GM23338 (cell line): ENCODE measurements at regions not wholly inside any gene's neighbourhood (a gene's known extent, or its start where the extent isn't known, plus 50 kb on each side); places are given as distances from the start of the nearest gene placed in this dataset.

ENCODE experiments used
- ATAC-seq: fragments of 200-7000 bp; cut with Tn5 transposase; 3 replicates; pipeline ENCODE4 v1.9.1; 2020
- DNase-seq: peaks from one replicate; pipeline ENCODE4 v3.0.0-alpha.2; 2015; ENCODE audit warnings: low spot score
- H2AFZ ChIP-seq: fragments of 200-600 bp; sonication (generic); 2 replicates; pipeline ENCODE4 v1.8.0; 2016; ENCODE audit warnings: antibody characterized with exemption, mild to moderate bottlenecking, moderate library complexity
- H3F3A ChIP-seq: fragments of 200-600 bp; sonication (generic); replicated peaks from 2 replicates; pipeline ENCODE4 v1.8.0; 2017; ENCODE audit warnings: antibody characterized with exemption, mixed run types, low read depth
- H3K27ac ChIP-seq: fragments of 200-600 bp; sonication (generic); 2 replicates; pipeline ENCODE4 v1.6.1; 2016; ENCODE audit warnings: low read depth
- H3K27me3 ChIP-seq: fragments of 200-600 bp; sonication (generic); 2 replicates; pipeline ENCODE4 v1.8.0; 2016; ENCODE audit warnings: mild to moderate bottlenecking, mixed run types, moderate library complexity; ENCODE audit not compliant: insufficient read depth
- H3K36me3 ChIP-seq: fragments of 200-600 bp; sonication (generic); 2 replicates; pipeline ENCODE4 v1.8.0; 2016; ENCODE audit warnings: mild to moderate bottlenecking; ENCODE audit not compliant: insufficient read depth
- H3K4me1 ChIP-seq: fragments of 200-600 bp; sonication (generic); 2 replicates; pipeline ENCODE4 v1.8.0; 2016; ENCODE audit warnings: mild to moderate bottlenecking, moderate library complexity; ENCODE audit not compliant: insufficient read depth
- H3K4me2 ChIP-seq: fragments of 200-600 bp; sonication (generic); 2 replicates; pipeline ENCODE4 v1.7.1; 2017; ENCODE audit warnings: mixed run types
- H3K4me3 ChIP-seq: fragments of 200-600 bp; sonication (generic); 2 replicates; pipeline ENCODE4 v1.6.1; 2016; ENCODE audit warnings: mixed run types
- H3K79me2 ChIP-seq: fragments of 200-600 bp; sonication (generic); replicated peaks from 2 replicates; pipeline ENCODE4 v1.8.0; 2017; ENCODE audit warnings: mild to moderate bottlenecking; ENCODE audit not compliant: insufficient read depth
- H3K9me2 ChIP-seq: fragments of 200-600 bp; sonication (generic); 2 replicates; pipeline ENCODE4 v1.8.0; 2017; ENCODE audit not compliant: insufficient read depth
- H4K20me1 ChIP-seq: fragments of 200-600 bp; sonication (generic); replicated peaks from 2 replicates; pipeline ENCODE4 v1.8.0; 2017; ENCODE audit warnings: mild to moderate bottlenecking; ENCODE audit not compliant: insufficient read depth
- H3K27ac Mint-ChIP-seq: 2 replicates; pipeline ENCODE4 v1.8.0; 2020; ENCODE audit warnings: inconsistent platforms, mild to moderate bottlenecking, moderate library complexity, mixed read lengths
- H3K27me3 Mint-ChIP-seq: 3 replicates; pipeline ENCODE4 v1.8.0; 2022; ENCODE audit warnings: low read depth, mild to moderate bottlenecking, moderate library complexity, mixed read lengths, inconsistent platforms; ENCODE audit not compliant: insufficient read depth, poor library complexity
- H3K36me3 Mint-ChIP-seq: 3 replicates; pipeline ENCODE4 v1.8.0; 2021; ENCODE audit warnings: low read depth, mild to moderate bottlenecking, inconsistent platforms, moderate library complexity, mixed read lengths
- H3K4me1 Mint-ChIP-seq: 3 replicates; pipeline ENCODE4 v1.8.0; 2020; ENCODE audit warnings: mild to moderate bottlenecking, inconsistent platforms, mixed read lengths
- H3K4me3 Mint-ChIP-seq: 3 replicates; pipeline ENCODE4 v1.8.0; 2021; ENCODE audit warnings: moderate library complexity, mild to moderate bottlenecking, inconsistent platforms, mixed read lengths
- H3K9me3 Mint-ChIP-seq: 3 replicates; pipeline ENCODE4 v1.8.0; 2020; ENCODE audit warnings: moderate library complexity, mild to moderate bottlenecking, inconsistent platforms, mixed read lengths
- CREB1 ChIP-seq: fragments of 250-450 bp; sonication (Bioruptor Pico); IDR thresholded peaks from 2 replicates; pipeline ENCODE4 v1.5.0; 2020; ENCODE audit warnings: low read depth, mild to moderate bottlenecking, moderate library complexity
- EZH2 ChIP-seq: fragments of 200-600 bp; sonication (generic); IDR thresholded peaks from one replicate; pipeline ENCODE4 v1.8.0; 2017; ENCODE audit warnings: antibody characterized with exemption, mild to moderate bottlenecking, low read depth; ENCODE audit not compliant: unreplicated experiment
- JUNB ChIP-seq: IDR thresholded peaks from one replicate; pipeline ENCODE4 v1.6.1; 2016; ENCODE audit warnings: antibody characterized with exemption; ENCODE audit not compliant: unreplicated experiment
- POLR2AphosphoS5 ChIP-seq: IDR thresholded peaks from 2 replicates; pipeline ENCODE4 v1.6.1; 2016; ENCODE audit warnings: antibody characterized with exemption, low read depth
- ZNF114 ChIP-seq: fragments of 250-450 bp; sonication (Bioruptor Pico); IDR thresholded peaks from 2 replicates; pipeline ENCODE4 v1.5.0; 2020; ENCODE audit warnings: mild to moderate bottlenecking, moderate library complexity
- ZNF331 ChIP-seq: fragments of 250-450 bp; sonication (Bioruptor Pico); IDR thresholded peaks from 2 replicates; pipeline ENCODE4 v1.5.0; 2020; ENCODE audit warnings: low read depth, mild to moderate bottlenecking, moderate library complexity
- TF ChIP-seq, protein P1 (sequence below): fragments of 250-450 bp; sonication (Bioruptor Pico); IDR thresholded peaks from 2 replicates; pipeline ENCODE4 v1.5.0; 2020; ENCODE audit warnings: mild to moderate bottlenecking, moderate library complexity
- TF ChIP-seq, protein P2 (sequence below), 2 experiments: fragments of 200-600 bp in 1 of 2; sonication (generic) in 1 of 2; conservative IDR thresholded peaks; 2 replicates each; pipeline versions ENCODE4 v1.5.1 to v1.6.1; 2016 to 2017; ENCODE audit warnings: antibody characterized with exemption in 2 of 2, low read depth in 2 of 2, mild to moderate bottlenecking in 2 of 2, moderate library complexity in 1 of 2
- TF ChIP-seq, protein P3 (sequence below): IDR thresholded peaks from one replicate; pipeline ENCODE4 v1.6.1; 2018; ENCODE audit warnings: antibody characterized with exemption; ENCODE audit not compliant: unreplicated experiment

DNA sequence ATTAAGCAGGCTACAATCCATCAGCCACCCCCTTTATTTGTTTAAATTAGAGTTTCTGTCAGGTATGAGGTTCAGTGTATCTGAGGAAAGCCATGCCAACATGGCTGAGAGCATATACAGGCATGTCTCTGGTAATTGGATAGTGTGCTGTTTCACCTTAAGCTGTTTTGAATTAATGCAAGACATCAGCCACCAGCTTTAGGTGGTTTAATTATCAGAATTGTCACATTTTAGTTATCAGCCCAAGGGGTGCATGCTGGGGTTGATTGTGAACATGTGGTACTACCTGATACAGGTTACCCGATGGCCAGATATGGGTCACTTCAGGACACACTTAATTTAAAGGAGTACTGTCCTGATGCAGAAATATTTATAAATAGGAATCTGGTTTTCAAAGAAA, 353.2 kb upstream of the TENM3 start:
- DNase-seq (no peak), ATAC-seq (no peak)
- 0 out of 2 replicates have a peak, but pooled peaks cover 6% of the 10 kb centered on the region for H3K9me2 ChIP-seq
- no peak overlapping the region for H2AFZ ChIP-seq
- no peaks in the 10 kb centered on the region for H4K20me1 ChIP-seq
- peaks cover 3% of the 10 kb centered on the region; the same call in 2 of the 3 replicates for H3K9me3 Mint-ChIP-seq
- TF ChIP-seq EZH2: no peak
- H3K27ac ChIP-seq: no peak overlapping the region
- no peak overlapping the region for H3K4me3 Mint-ChIP-seq
- H3K79me2 ChIP-seq: no peaks in the 10 kb centered on the region
- H3K4me1 ChIP-seq: no peaks in the 10 kb centered on the region
- no peak overlapping the region for H3K27ac Mint-ChIP-seq
- no peak overlapping the region for H3K4me3 ChIP-seq
- H3K27me3 Mint-ChIP-seq: peaks cover 2% of the 10 kb centered on the region
- no peak overlapping the region for H3K4me2 ChIP-seq
- no peaks in the 10 kb centered on the region for H3K36me3 ChIP-seq
- no peaks in the 10 kb centered on the region for H3K27me3 ChIP-seq
- no peaks in the 10 kb centered on the region for H3K36me3 Mint-ChIP-seq
- no peaks in the 10 kb centered on the region for H3K4me1 Mint-ChIP-seq
- H3F3A ChIP-seq: no peaks in the 10 kb centered on the region

DNA sequence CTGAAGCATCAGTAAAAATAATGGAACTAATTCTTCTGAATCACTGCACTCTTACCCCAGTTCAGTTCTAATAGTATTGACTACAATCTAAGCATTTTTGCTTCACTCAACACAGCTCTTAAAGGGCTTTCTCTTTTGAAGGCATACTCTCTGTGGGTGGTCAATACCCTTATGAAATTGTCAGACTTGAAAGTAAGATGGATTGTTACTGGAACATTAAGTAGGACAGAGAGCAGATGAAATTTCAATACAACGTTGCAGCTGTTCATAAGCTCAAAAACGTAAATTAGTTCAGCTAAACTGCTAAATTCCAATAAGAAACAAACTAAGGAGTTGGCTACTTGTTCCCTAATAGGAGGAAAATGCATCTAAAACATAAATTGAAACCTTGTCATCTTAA, 352.3 kb upstream of the TENM3 start:
- H3K27ac Mint-ChIP-seq: no peak overlapping the region
- Histone ChIP-seq H3K79me2 (no peaks in the 10 kb centered on the region), H3K36me3 (no peaks in the 10 kb centered on the region), H3K27ac (no peak overlapping the region), H3K27me3 (no peaks in the 10 kb centered on the region), H4K20me1 (no peaks in the 10 kb centered on the region), H2AFZ (no peak overlapping the region), H3K9me2 (0 out of 2 replicates have a peak, but pooled peaks cover 6% of the 10 kb centered on the region), H3F3A (no peaks in the 10 kb centered on the region), H3K4me2 (no peak overlapping the region), H3K4me3 (no peak overlapping the region), H3K4me1 (no peaks in the 10 kb centered on the region)
- H3K9me3 Mint-ChIP-seq: peaks cover 3% of the 10 kb centered on the region; the same call in 2 of the 3 replicates
- no peaks in the 10 kb centered on the region for H3K36me3 Mint-ChIP-seq
- no peak overlapping the region for H3K4me3 Mint-ChIP-seq
- TF ChIP-seq, protein P1, sequence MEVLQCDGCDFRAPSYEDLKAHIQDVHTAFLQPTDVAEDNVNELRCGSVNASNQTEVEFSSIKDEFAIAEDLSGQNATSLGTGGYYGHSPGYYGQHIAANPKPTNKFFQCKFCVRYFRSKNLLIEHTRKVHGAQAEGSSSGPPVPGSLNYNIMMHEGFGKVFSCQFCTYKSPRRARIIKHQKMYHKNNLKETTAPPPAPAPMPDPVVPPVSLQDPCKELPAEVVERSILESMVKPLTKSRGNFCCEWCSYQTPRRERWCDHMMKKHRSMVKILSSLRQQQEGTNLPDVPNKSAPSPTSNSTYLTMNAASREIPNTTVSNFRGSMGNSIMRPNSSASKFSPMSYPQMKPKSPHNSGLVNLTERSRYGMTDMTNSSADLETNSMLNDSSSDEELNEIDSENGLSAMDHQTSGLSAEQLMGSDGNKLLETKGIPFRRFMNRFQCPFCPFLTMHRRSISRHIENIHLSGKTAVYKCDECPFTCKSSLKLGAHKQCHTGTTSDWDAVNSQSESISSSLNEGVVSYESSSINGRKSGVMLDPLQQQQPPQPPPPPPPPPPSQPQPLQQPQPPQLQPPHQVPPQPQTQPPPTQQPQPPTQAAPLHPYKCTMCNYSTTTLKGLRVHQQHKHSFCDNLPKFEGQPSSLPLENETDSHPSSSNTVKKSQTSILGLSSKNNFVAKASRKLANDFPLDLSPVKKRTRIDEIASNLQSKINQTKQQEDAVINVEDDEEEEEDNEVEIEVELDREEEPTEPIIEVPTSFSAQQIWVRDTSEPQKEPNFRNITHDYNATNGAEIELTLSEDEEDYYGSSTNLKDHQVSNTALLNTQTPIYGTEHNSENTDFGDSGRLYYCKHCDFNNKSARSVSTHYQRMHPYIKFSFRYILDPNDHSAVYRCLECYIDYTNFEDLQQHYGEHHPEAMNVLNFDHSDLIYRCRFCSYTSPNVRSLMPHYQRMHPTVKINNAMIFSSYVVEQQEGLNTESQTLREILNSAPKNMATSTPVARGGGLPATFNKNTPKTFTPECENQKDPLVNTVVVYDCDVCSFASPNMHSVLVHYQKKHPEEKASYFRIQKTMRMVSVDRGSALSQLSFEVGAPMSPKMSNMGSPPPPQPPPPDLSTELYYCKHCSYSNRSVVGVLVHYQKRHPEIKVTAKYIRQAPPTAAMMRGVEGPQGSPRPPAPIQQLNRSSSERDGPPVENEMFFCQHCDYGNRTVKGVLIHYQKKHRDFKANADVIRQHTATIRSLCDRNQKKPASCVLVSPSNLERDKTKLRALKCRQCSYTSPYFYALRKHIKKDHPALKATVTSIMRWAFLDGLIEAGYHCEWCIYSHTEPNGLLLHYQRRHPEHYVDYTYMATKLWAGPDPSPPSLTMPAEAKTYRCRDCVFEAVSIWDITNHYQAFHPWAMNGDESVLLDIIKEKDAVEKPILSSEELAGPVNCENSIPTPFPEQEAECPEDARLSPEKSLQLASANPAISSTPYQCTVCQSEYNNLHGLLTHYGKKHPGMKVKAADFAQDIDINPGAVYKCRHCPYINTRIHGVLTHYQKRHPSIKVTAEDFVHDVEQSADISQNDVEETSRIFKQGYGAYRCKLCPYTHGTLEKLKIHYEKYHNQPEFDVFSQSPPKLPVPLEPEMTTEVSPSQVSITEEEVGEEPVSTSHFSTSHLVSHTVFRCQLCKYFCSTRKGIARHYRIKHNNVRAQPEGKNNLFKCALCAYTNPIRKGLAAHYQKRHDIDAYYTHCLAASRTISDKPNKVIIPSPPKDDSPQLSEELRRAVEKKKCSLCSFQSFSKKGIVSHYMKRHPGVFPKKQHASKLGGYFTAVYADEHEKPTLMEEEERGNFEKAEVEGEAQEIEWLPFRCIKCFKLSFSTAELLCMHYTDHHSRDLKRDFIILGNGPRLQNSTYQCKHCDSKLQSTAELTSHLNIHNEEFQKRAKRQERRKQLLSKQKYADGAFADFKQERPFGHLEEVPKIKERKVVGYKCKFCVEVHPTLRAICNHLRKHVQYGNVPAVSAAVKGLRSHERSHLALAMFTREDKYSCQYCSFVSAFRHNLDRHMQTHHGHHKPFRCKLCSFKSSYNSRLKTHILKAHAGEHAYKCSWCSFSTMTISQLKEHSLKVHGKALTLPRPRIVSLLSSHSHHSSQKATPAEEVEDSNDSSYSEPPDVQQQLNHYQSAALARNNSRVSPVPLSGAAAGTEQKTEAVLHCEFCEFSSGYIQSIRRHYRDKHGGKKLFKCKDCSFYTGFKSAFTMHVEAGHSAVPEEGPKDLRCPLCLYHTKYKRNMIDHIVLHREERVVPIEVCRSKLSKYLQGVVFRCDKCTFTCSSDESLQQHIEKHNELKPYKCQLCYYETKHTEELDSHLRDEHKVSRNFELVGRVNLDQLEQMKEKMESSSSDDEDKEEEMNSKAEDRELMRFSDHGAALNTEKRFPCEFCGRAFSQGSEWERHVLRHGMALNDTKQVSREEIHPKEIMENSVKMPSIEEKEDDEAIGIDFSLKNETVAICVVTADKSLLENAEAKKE: no peak
- TF ChIP-seq, protein P2, sequence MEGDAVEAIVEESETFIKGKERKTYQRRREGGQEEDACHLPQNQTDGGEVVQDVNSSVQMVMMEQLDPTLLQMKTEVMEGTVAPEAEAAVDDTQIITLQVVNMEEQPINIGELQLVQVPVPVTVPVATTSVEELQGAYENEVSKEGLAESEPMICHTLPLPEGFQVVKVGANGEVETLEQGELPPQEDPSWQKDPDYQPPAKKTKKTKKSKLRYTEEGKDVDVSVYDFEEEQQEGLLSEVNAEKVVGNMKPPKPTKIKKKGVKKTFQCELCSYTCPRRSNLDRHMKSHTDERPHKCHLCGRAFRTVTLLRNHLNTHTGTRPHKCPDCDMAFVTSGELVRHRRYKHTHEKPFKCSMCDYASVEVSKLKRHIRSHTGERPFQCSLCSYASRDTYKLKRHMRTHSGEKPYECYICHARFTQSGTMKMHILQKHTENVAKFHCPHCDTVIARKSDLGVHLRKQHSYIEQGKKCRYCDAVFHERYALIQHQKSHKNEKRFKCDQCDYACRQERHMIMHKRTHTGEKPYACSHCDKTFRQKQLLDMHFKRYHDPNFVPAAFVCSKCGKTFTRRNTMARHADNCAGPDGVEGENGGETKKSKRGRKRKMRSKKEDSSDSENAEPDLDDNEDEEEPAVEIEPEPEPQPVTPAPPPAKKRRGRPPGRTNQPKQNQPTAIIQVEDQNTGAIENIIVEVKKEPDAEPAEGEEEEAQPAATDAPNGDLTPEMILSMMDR (conservative IDR thresholded peaks at IDR 0.05; ENCODE audit: low read depth in 2 of 2): no peak
- TF ChIP-seq POLR2AphosphoS5: no peak
- TF ChIP-seq EZH2: no peak
- no peak for TF ChIP-seq ZNF331 (CRISPR knock-in tag)
- no peak for TF ChIP-seq ZNF114
- TF ChIP-seq, protein P3, sequence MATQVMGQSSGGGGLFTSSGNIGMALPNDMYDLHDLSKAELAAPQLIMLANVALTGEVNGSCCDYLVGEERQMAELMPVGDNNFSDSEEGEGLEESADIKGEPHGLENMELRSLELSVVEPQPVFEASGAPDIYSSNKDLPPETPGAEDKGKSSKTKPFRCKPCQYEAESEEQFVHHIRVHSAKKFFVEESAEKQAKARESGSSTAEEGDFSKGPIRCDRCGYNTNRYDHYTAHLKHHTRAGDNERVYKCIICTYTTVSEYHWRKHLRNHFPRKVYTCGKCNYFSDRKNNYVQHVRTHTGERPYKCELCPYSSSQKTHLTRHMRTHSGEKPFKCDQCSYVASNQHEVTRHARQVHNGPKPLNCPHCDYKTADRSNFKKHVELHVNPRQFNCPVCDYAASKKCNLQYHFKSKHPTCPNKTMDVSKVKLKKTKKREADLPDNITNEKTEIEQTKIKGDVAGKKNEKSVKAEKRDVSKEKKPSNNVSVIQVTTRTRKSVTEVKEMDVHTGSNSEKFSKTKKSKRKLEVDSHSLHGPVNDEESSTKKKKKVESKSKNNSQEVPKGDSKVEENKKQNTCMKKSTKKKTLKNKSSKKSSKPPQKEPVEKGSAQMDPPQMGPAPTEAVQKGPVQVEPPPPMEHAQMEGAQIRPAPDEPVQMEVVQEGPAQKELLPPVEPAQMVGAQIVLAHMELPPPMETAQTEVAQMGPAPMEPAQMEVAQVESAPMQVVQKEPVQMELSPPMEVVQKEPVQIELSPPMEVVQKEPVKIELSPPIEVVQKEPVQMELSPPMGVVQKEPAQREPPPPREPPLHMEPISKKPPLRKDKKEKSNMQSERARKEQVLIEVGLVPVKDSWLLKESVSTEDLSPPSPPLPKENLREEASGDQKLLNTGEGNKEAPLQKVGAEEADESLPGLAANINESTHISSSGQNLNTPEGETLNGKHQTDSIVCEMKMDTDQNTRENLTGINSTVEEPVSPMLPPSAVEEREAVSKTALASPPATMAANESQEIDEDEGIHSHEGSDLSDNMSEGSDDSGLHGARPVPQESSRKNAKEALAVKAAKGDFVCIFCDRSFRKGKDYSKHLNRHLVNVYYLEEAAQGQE: no peak
- no peak for TF ChIP-seq JUNB
- no peak for TF ChIP-seq CREB1
- ATAC-seq: no peak
- no peak for DNase-seq
- H3K27me3 Mint-ChIP-seq: peaks cover 2% of the 10 kb centered on the region
- no peaks in the 10 kb centered on the region for H3K4me1 Mint-ChIP-seq
